GM12878 (cell line): ENCODE measurements at regions not wholly inside any gene's neighbourhood (a gene's known extent, or its start where the extent isn't known, plus 50 kb on each side); places are given as distances from the start of the nearest gene placed in this dataset.

ENCODE experiments used
- ATAC-seq: fragments of 200-7000 bp; cut with Tn5 transposase; 3 replicates; pipeline ENCODE4 v1.9.1; 2020; ENCODE audit warnings: mild to moderate bottlenecking, moderate library complexity
- BruUV-seq: library from RNA; stranded (reverse); fragments of 400-500 nt; replicated peaks from 2 replicates; lab custom pipeline; 2021; lab: Mats Ljungman, UMichigan
- CTCF ChIA-PET: fragments of 300-600 bp; sonication (Branson Sonifier 250); formaldehyde crosslinking; extraction: SDS; loops from one replicate; lab custom pipeline; 2021; ENCODE audit warnings: inconsistent platforms; lab: Yijun Ruan, JAX
- POLR2A ChIA-PET: fragments of 350-600 bp; formaldehyde crosslinking; extraction: SDS; loops from one replicate; lab custom pipeline; 2021; ENCODE audit warnings: inconsistent platforms; lab: Charles Lee
- RAD21 ChIA-PET: fragments of 300-600 bp; sonication (Branson Sonifier 250); formaldehyde crosslinking; loops from one replicate; lab custom pipeline; 2023; ENCODE audit warnings: antibody characterized with exemption; ENCODE audit not compliant: unreplicated experiment; lab: Charles Lee
- SMC1A ChIA-PET: fragments of 300-600 bp; sonication (Branson Sonifier 250); formaldehyde crosslinking; loops from one replicate; lab custom pipeline; 2023; ENCODE audit not compliant: unreplicated experiment, uncharacterized antibody; lab: Charles Lee
- DNase-seq: peaks from one replicate; pipeline ENCODE4 v3.0.0-alpha.2; 2011; ENCODE audit warnings: low read depth, low spot score
- FAIRE-seq: peaks from 3 replicates; lab custom pipeline; 2011; peaks lifted over from hg19 to GRCh38; lab: Jason Lieb, UNC
- H2AFZ ChIP-seq: 2 replicates; pipeline ENCODE4 v1.6.0; 2011; ENCODE audit warnings: low read depth, low read length, control low read depth; ENCODE audit not compliant: control insufficient read depth
- H3K27ac ChIP-seq: 2 replicates; pipeline ENCODE4 v1.5.1; 2011; ENCODE audit warnings: control low read depth; ENCODE audit not compliant: control insufficient read depth, insufficient read depth
- H3K27me3 ChIP-seq, 2 experiments: replicated peaks in 1 of 2; 2 replicates each; pipeline versions ENCODE4 v1.6.0 to v1.6.1; 2011; ENCODE audit warnings: low read length in 1 of 2; ENCODE audit not compliant: control insufficient read depth in 2 of 2, insufficient read depth in 2 of 2
- H3K36me3 ChIP-seq, 2 experiments: 2 replicates each; pipeline ENCODE4 v1.5.1; 2011; ENCODE audit warnings: low read length in 1 of 2; ENCODE audit not compliant: control insufficient read depth in 2 of 2, insufficient read depth in 2 of 2
- H3K4me1 ChIP-seq: 2 replicates; pipeline ENCODE4 v1.6.1; 2011; ENCODE audit warnings: mild to moderate bottlenecking, low read length, moderate library complexity, mixed read lengths; ENCODE audit not compliant: control insufficient read depth, insufficient read depth
- H3K4me2 ChIP-seq: 2 replicates; pipeline ENCODE4 v1.6.0; 2011; ENCODE audit warnings: control low read depth; ENCODE audit not compliant: control insufficient read depth, insufficient read depth
- H3K4me3 ChIP-seq: fragments of 200-600 bp; sonication (generic); 2 replicates; pipeline ENCODE4 v1.5.1; 2016
- H3K79me2 ChIP-seq: 2 replicates; pipeline ENCODE4 v1.6.0; 2011; ENCODE audit warnings: low read length; ENCODE audit not compliant: control insufficient read depth, insufficient read depth
- H3K9ac ChIP-seq: 2 replicates; pipeline ENCODE4 v1.8.0; 2011; ENCODE audit warnings: low read length, control low read depth, mixed read lengths; ENCODE audit not compliant: control insufficient read depth, insufficient read depth
- H3K9me3 ChIP-seq: replicated peaks from 3 replicates; pipeline ENCODE4 v1.5.1; 2011; ENCODE audit warnings: mild to moderate bottlenecking, low read length; ENCODE audit not compliant: control insufficient read depth, insufficient read depth
- H4K20me1 ChIP-seq: 2 replicates; pipeline ENCODE4 v1.6.0; 2011; ENCODE audit not compliant: control insufficient read depth, insufficient read depth
- IKZF1 ChIP-seq: fragments of 450-650 bp; conservative IDR thresholded peaks from 2 replicates; pipeline ENCODE4 v1.6.1; 2017; ENCODE audit warnings: antibody characterized with exemption, mild to moderate bottlenecking
- TCF7 ChIP-seq: IDR thresholded peaks from 2 replicates; pipeline ENCODE4 v1.6.1; 2014; ENCODE audit warnings: antibody characterized with exemption, borderline replicate concordance
- ZBTB33 ChIP-seq: fragments of 450-650 bp; IDR thresholded peaks from 2 replicates; pipeline ENCODE4 v1.6.1; 2017; ENCODE audit warnings: mild to moderate bottlenecking
- ZNF24 ChIP-seq: fragments of 450-650 bp; IDR thresholded peaks from 2 replicates; pipeline ENCODE4 v1.6.1; 2017; ENCODE audit warnings: antibody characterized with exemption, mild to moderate bottlenecking
- ZZZ3 ChIP-seq: IDR thresholded peaks from 2 replicates; pipeline ENCODE4 v1.6.1; 2011; ENCODE audit warnings: low read depth; ENCODE audit not compliant: control insufficient read depth, insufficient read length
- WGBS: methylation state at CpG from one replicate; pipeline ENCODE4 v1.1.6; 2016; ENCODE audit warnings: low lambda C conversion rate; ENCODE audit not compliant: insufficient replicate concordance, insufficient coverage; ENCODE audit errors: missing lambda C conversion rate; 5-methylcytosine and 5-hydroxymethylcytosine counted together
- in situ Hi-C: fragments of 300-500 bp; cut with MboI; formaldehyde crosslinking; loops from 9 replicates; pipeline ENCODE4 v1.14.3; 2018; ENCODE audit warnings: mixed read lengths
- intact Hi-C: fragments of 100-400 bp; cut with micrococcal nuclease; formaldehyde crosslinking; loops from one replicate; pipeline ENCODE4 v1.14.2; 2022; ENCODE audit not compliant: unreplicated experiment

DNA sequence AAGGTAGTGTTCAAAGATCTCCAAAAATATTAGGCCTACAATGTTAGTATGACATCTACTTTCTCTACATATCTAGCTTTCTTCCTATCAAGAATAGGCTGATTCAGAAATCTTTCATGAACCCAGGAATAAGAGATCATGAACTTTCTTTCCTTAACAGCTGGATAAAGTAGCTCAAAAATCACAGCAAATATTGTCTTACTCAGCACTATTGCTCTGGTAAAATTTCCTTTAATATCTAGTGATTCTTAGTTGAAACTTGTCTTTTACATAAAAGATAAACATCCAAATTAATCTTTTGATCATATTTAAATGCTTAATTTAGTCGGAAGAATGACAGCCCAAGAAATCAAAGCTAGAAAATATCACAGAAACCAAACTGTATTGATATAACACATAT is 131.9 kb downstream of the NOL4 start:
- BruUV-seq, result no TSS peak
- no peak for ATAC-seq
- in situ Hi-C loops, result no loop called here
- no peak for FAIRE-seq
- no peak overlapping the region for H3K4me2 ChIP-seq
- H3K9me3 ChIP-seq, result no peaks in the 10 kb centered on the region
- H4K20me1 ChIP-seq, result no peaks in the 10 kb centered on the region
- H2AFZ ChIP-seq, result no peak overlapping the region
- ChIA-PET POLR2A (no interaction called here), RAD21 (interaction anchor here (0.8 kb wide), 1 partner anchor 254 kb away, joined by 3 read pairs; no protein-coding TSS in a partner anchor), SMC1A (interaction anchor here (0.8 to 1.5 kb wide), 6 partner anchors 8 to 255 kb away, joined by 3 to 4 read pairs (median 3); no protein-coding TSS in a partner anchor), CTCF (interaction anchor here (0.9 to 2.2 kb wide), 3 partner anchors 10 to 30 kb away, joined by 3 to 5 read pairs (median 3); no protein-coding TSS in a partner anchor)
- H3K27ac ChIP-seq, result no peak overlapping the region
- no peak overlapping the region for H3K9ac ChIP-seq
- no peaks in the 10 kb centered on the region for H3K79me2 ChIP-seq
- no peaks in the 10 kb centered on the region for H3K4me1 ChIP-seq
- no peaks in the 10 kb centered on the region for H3K27me3 ChIP-seq
- WGBS, result 29% methylated on average over 1 of the region's 1 CpG
- TF ChIP-seq TCF7 (no peak), ZBTB33 (no peak)
- no peak overlapping the region for H3K4me3 ChIP-seq
- intact Hi-C loops, result no loop called here
- no peak for DNase-seq
- no peaks in the 10 kb centered on the region for H3K36me3 ChIP-seq

- DNase-seq, result no peak
- Histone ChIP-seq H3K9ac (no peak overlapping the region), H3K36me3 (no peaks in the 10 kb centered on the region), H2AFZ (no peak overlapping the region), H3K79me2 (no peaks in the 10 kb centered on the region), H3K9me3 (no peaks in the 10 kb centered on the region), H3K27ac (no peak overlapping the region), H4K20me1 (no peaks in the 10 kb centered on the region), H3K27me3 (no peaks in the 10 kb centered on the region), H3K4me3 (no peak overlapping the region), H3K4me2 (no peak overlapping the region), H3K4me1 (no peaks in the 10 kb centered on the region)
- SMC1A ChIA-PET, result interaction anchor here (1.0 to 2.1 kb wide), 2 partner anchors 15 to 249 kb away, joined by 4 to 6 read pairs; no protein-coding TSS in a partner anchor
- 0% methylated on average over 1 of the region's 1 CpG for WGBS
- POLR2A ChIA-PET, result no interaction called here
- in situ Hi-C loops (no loop called here), intact Hi-C loops (no loop called here)
- no peak for FAIRE-seq
- RAD21 ChIA-PET, result no interaction called here
- no peak for ATAC-seq
- no TSS peak for BruUV-seq
- CTCF ChIA-PET, result interaction anchor here (1.6 kb wide), 1 partner anchor 9 kb away, joined by 3 read pairs; no protein-coding TSS in a partner anchor
- TF ChIP-seq IKZF1, result no peak
- TF ChIP-seq ZZZ3, result no peak
- no peak for TF ChIP-seq ZNF24
Observed at GRCh38 chr18:34086370-34086769, 138.3 kb downstream of the NOL4 start.
